DMS153 (cell line): ENCODE measurements at regions not wholly inside any gene's neighbourhood (a gene's known extent, or its start where the extent isn't known, plus 50 kb on each side); places are given as distances from the start of the nearest gene placed in this dataset.

Experiments used
- DNase-seq: peaks from one replicate; lab custom pipeline; 2025; lab: John Stamatoyannopoulos, UW

- DNase-seq = no peak
Observed at GRCh38 chr4:19910861-19911525, 340.7 kb upstream of the SLIT2 start.

- DNase-seq = no peak
Observed at GRCh38 chr4:19905024-19905423, 346.7 kb upstream of the SLIT2 start.

GRCh38 chr4:19888587-19888986 is 363.1 kb upstream of the SLIT2 start:
- DNase-seq = no peak

- DNase-seq = no peak
Observed at GRCh38 chr4:19883841-19884240, 367.9 kb upstream of the SLIT2 start.

DNA sequence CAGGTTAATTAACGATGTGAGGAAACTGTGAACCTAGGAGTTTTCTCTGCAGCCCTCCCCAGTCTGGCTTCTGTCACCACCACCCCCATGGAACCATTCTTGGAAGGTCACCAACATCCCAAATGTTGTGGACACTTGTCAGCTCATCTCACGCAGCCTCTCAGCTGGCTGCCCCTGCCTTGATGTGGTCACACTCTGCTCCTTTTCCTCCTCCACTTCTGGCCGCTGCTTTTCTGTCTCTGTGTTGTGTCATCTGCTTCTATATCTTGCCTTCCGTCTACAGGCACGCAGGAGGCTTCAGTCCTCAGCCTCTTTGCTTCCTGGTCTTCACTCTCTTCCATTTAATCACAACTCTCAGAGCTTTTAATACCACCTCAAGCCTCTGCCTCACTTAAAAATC is 371.5 kb upstream of the SLIT2 start:
- DNase-seq = no peak

DNA sequence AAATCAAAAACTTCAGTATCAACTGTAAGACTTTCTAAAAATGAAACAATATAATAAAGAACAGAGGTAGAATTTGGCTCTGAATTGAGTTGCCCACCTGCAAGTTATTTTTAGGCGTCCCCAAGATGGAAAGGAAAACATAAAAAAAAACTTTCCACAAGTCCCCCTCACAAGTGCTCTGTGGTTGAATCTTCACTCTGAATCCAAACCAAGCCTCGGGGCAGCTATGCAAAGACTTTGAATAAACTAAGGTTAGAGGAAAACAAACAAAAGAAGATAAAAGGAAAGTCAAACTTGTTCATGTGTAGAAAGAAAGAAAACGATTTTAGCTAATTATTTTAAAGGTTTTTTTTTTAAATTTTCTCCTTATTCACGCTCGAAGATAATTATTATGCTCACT is 372.4 kb upstream of the SLIT2 start:
- DNase-seq = no peak

- DNase-seq = no peak
Observed at GRCh38 chr4:19857991-19858390, 393.7 kb upstream of the SLIT2 start.

- no peak for DNase-seq
Observed at GRCh38 chr4:19857380-19857779, 394.3 kb upstream of the SLIT2 start.

DNA sequence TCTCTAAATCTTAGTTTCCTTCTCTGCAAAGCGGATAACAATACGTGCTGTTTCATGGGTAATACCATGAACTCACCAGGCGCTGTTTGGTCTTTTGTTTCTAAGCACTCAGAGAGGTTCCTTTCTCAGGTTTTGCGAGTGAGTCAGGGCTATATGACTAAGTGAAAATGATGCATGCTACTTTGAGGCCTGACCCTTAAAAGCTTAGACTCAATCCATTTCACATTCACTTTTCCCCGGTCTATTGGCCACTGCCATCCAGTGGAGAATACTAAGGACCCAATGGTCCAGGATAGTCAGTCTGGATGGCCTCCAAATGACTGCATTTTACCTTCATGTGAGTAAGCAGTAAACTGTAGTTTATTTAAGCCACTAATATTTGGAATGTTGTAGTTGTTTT is 400.8 kb upstream of the SLIT2 start:
- DNase-seq = no peak

DNA sequence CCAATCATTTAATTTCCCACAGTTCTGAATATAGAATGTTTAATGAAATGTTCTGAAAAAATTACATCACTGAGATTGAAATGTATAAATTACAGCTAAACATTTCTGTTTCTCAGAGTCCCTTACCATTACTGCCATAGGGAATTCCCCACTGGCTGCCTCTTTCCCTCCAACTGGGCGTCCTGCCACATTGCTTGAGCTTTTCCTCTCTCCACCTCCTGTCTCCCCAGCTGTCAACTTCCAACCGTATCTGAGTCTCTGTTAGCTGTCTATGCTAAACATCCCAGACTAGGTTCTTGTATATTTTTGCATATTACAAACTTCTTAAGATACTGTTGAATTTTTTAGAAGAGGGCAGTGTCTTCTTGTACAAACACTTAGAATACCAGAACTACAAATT is 407.3 kb upstream of the SLIT2 start:
- no peak for DNase-seq

DNA sequence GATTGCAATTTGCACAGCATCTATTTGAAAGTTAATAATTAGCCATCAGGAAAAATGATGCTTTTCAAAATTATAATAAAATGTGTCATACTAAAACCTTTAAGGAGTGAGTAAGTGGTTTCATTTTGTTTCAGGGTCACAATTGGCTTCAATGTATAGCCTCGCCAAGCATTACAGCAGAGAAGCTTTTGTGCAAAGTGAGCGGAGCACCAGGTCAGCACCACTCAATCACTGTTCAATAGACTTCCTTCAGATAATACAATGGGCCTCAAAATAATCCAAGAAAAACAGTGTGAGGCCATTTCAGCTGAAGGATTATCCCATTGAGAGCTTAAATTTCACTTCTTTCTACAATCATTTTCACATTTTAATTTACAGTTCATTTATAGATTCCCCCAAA is 409.2 kb upstream of the SLIT2 start:
- DNase-seq = no peak

DNA sequence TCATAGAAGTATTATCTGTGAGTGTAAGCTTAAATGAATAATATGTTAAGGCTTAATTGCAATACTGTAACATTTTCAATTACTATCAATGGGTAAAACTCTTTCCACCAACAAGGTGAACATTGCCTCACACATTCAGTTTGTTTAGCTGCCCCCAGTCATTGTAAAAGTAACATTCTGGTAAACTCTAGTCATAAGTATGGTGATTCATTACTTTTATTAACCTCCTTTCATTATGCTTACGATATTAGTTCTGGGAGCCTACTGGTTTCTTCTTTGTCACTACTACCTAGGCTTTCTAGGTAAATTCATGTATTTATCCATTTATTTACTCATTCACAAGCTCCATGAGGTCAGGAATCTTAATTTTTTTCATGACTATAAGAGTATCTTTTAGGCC is 412.8 kb upstream of the SLIT2 start:
- no peak for DNase-seq

GRCh38 chr4:19835429-19835828 is 416.3 kb upstream of the SLIT2 start:
- no peak for DNase-seq

GRCh38 chr4:19832411-19832810 is 419.3 kb upstream of the SLIT2 start:
- DNase-seq = no peak

- no peak for DNase-seq
Observed at GRCh38 chr4:19831644-19832285, 419.9 kb upstream of the SLIT2 start.

DNA sequence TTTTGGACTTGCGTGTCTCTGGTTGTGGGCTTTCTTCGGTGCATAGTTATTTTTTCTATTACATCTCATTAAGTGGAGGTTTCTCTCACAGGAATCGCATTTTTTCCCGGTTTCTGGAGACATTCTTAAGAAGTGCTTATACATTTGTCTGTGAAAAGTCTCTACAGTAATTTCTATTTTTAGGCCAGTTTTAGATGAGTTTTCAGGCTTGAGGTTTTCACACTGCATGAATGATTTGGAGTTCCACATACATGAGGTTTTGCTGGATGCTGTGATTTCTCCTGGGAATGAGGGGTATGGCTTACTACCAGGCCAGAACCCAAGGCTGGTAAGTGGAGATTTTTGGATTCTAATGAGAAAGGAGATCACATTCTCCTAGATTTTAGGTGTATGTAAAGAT is 422.6 kb upstream of the SLIT2 start:
- DNase-seq = no peak

GRCh38 chr4:19823781-19824180 is 427.9 kb upstream of the SLIT2 start:
- no peak for DNase-seq

- DNase-seq = no peak
Observed at GRCh38 chr4:19819737-19820136, 432.0 kb upstream of the SLIT2 start.

DNA sequence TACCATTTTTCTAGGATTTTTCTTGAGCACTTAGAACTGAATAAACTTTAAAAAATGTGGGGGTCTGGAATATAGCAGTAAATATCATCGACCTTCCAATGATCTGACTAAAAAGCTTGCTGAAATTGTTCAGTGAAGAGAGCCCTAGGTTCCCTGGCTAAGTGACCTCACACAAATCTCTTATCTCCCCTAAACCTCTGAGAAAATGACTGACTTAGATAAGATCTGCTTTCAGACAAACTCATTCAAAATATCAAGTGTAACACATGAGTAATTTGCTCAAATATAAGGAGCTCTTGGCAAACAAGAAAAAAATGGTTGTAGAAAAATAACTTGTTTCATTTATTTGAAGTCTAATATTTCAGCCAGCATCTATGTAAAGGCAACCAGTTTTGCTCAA is 441.7 kb upstream of the SLIT2 start:
- DNase-seq = no peak

DNA sequence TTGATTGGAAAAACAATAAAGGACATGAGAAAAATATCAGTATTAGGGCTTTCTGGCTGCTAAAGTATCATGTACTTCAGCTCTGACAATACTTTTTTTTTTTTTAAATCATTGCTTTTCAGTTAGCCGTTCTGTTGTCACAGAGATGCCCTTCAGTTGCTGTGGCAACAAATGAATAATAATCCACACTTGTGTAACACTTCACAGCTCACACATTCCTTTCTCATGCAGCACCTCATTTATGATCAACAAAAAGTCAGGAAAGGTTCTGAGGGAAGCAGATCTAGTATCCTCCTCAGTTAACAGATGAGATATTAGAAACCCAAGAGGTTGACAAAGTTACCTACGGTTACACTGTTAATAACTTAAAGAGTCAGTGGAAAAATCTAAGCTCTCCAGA is 444.2 kb upstream of the SLIT2 start:
- no peak for DNase-seq

- no peak for DNase-seq
Observed at GRCh38 chr4:19806865-19807264, 444.8 kb upstream of the SLIT2 start.

DNA sequence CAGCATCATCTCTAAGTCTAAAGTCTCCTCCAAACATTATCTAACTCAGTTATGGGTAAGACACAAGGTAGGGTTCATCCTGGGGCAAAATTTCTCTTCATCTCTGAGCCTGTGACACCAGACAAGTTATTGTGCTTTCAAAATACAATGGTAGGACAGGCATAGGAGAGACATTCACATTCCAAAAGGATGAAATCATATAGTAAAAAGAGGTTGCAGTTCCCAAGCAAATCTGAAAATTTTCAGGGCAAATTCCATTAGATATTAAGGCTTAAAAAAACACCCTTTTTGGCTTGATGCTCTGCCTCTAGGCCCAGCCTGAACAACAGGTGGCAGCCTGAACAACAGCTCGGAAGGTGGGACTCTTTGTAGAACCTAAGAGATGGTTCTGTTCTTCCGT is 448.3 kb upstream of the SLIT2 start:
- no peak for DNase-seq

GRCh38 chr4:19793831-19794230 is 457.9 kb upstream of the SLIT2 start:
- DNase-seq = no peak

- no peak for DNase-seq
Observed at GRCh38 chr4:19791422-19792123, 460.1 kb upstream of the SLIT2 start.
